Cardiac septum (tissue), 1 donor: ENCODE measurements at regions not wholly inside any gene's neighbourhood (a gene's known extent, or its start where the extent isn't known, plus 50 kb on each side); places are given as distances from the start of the nearest gene placed in this dataset.
"Not testable (repeated sequence)": the region's sequence is repeated elsewhere in the genome, so short reads cannot be mapped to it uniquely, and the experiment has no call there.

ENCODE experiments used
- DNase-seq: peaks from one replicate; pipeline ENCODE4 v3.0.0-alpha.2; 2020; ENCODE audit warnings: low spot score
- intact Hi-C: fragments of 100-400 bp; cut with DNase I; formaldehyde crosslinking; loops from one replicate; pipeline ENCODE4 v1.14.0; 2022
- donor health status: DM: no; HTN: no; CAD: no.

DNA sequence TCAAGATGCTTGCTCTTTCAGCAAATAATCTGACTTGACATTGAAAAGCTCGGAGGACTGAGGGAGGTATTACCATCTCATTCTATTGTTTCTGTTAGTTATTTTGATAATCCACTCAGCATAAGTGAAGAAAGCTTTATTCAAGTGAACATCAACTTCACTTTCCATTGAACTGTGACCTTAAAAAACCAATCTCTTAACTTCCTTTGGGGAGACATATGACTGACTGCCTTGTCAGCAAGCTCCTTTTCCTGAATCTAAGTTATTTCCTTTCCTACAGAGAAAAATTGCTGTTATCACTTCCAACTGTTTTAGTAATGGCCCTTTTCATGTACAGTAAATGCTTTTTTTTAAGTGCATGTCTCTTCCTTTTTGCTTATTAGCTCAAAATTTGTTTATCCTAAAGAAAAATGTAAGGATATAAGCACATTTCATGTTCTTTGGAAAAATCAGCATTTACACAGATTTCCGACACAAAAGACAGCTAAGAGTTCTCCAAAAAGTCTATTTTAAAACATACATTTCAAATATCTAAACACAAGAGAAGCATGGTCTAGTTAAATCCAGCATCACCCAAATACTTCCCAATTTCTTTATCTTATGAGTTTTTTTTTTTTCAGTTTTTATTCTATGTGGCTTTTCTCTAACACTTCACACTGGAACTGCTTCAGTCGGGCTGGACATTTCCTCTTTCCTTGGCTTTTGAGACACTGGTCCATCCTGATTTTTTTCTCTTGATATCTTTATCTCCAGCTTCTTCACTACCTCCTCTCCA lies 117.9 kb upstream of the DAB2 start:
- DNase-seq = no peak
- intact Hi-C loops = no loop called here

DNA sequence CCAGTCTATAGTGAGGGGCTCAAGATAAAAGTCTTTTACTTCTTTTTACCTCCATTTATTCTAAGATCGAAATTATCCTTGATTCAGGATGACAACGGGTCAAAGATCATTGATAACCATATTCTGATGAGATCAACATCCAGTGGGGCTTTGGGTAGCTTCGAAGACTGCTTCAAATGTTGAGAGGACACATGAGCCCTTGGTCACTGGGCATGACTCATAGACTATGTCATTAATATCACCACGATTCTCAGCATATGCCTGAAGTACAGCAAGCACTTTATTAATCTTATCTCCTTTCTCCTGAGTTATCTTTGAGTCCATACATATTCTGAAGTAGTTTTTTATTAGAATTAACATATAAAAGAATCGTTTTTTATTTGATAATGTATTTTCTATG lies 117.1 kb upstream of the DAB2 start:
- no peak for DNase-seq
- intact Hi-C loops = no loop called here

DNA sequence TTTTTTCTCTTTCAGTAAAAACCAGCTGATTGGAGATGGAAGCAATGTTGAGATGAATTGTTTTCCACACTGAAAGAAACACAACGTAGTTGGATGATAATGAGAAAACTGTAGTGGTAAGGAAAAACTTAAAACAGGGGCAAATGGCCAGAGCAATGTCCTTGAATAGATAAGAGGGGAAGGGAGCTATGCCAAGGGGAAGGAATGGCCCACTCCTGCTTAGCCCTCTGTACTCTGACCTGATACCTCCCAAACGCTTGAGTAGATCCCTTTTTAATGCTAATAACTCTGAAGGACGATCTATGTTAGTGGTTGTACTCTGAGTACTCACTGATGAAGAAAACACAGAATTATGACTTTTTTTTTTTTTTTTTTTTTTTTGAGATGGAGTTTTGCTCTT lies 114.7 kb upstream of the DAB2 start:
- intact Hi-C loops = no loop called here
- DNase-seq = no peak

DNA sequence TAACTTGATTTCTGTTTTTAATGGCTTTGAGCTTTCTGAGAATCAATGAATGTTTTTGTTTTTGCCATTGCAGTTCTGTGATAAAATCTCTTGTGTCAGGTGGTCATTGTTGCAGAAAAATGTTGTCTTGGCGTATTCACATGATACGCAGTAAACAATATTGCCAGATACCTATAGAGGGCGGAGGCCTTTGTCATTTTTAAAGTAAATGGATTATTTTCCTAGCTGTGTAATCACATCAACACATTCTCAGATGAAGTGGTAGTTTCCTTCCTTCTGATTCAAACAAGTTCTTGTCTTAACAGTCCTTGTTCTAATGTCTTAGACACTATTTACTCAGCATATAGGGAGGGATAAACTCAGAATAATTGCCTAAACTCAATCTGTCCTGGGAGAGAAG lies 109.9 kb upstream of the DAB2 start:
- intact Hi-C loops = no loop called here
- DNase-seq = no peak

DNA sequence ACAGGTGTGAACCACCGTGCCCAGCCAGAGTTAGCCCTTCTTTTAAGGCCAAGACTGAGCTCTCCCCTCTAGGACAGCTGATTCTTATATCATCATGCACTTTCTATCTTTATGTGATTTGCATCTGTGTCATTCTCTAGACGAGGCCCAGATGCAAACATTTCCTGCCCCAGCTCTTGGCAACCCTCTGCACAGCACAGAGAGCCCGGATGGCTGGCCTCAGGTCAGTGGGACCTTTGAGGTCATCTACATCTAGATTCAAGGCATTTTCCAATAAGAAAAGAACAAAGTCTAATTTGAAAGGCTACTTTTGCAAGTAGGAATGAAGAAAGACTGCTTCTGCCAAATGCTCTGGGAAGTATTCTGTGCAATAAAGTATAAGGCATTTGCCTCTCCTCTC lies 109.0 kb upstream of the DAB2 start:
- intact Hi-C loops = no loop called here
- no peak for DNase-seq

DNA sequence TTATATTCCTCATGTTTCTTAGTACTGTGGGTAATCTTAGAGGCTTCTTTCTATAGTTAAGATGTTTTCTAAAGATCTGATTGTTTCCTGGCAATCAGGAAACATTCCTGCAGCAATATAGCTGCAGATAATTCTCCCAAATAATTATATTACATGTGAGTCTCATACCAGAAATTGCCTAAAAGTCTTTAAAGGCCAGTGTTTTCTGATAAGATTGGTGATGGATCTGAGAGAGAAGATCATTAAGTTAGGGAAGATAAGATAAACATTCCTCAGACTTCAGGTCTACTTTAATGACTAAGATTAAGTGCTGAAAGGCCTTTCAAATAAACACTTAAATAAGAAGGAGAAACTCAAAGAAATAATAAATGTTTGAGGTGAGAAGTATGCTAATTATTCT lies 107.7 kb upstream of the DAB2 start:
- DNase-seq = no peak
- intact Hi-C loops = no loop called here

DNA sequence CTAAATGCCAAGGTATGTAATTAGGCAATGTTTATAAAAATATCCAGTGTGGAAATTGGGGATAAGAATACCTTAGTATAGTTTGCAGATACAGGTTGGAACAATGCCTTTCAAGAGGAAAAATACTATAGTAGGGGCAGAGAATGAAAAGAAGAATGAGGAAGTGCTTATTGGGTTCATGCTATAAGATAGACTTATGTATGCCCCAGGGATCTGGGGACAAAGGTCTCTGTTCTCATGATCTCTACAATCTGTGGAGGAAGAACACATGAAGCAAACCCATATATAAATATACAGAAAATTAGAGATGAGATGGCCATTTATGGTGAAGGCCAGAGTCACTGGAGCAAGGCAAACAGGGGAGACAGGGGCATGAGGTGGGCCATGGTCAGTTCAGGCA lies 106.5 kb upstream of the DAB2 start:
- intact Hi-C loops = no loop called here

DNA sequence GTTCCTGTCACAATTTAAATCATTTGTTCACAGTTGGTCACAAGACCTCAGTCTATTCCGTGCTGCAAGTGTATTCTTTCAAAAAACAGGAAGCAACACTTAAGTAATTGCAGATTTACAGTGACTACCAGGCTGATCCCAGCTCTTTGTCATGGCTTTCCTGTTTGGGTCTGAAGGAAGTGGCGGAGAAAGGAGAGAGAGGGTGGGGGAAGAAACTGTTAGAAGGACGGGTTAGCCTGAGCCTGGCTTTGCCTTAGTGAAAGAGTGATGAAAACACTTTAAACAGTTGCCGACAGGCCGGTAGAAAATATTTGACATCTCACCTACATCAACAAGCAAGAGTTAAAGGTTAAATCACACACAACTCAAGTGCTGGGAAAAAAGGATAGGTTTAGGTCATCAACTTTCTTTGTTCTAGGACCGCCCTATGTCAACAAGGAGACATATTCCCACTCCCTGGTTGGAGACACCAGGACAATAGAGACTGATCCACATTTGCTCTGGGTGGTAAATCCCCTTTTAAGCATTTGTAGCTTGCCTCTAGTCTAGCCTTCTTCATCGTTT lies 102.2 kb upstream of the DAB2 start:
- no peak for DNase-seq
- intact Hi-C loops = loop anchor here (2.0 kb wide), 1 partner anchor 104 kb away; no protein-coding TSS in a partner anchor

More for the DNA sequence above, 106.5 kb upstream of the DAB2 start:
- DNase-seq = no peak

DNA sequence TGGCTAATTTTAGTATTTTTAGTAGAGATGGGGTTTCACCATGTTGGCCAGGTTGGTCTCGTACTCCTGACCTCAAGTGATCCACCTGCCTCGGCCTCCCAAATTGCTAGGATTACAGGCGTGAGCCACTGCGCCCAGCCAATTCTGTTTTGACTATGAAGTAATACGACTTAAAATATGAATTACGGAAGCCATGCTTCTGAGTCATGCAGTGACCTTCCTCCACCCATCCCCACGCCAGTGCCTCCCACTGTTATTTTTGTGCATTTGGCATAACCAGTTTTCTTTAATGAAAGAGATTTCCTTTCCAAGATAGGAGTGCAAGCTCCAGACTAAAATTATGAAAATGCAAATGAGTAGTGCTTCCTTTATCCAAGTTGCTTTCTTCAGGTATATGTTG lies 101.0 kb upstream of the DAB2 start:
- DNase-seq = not testable (repeated sequence)
- intact Hi-C loops = loop anchor here (2.0 kb wide), 1 partner anchor 103 kb away; no protein-coding TSS in a partner anchor

DNA sequence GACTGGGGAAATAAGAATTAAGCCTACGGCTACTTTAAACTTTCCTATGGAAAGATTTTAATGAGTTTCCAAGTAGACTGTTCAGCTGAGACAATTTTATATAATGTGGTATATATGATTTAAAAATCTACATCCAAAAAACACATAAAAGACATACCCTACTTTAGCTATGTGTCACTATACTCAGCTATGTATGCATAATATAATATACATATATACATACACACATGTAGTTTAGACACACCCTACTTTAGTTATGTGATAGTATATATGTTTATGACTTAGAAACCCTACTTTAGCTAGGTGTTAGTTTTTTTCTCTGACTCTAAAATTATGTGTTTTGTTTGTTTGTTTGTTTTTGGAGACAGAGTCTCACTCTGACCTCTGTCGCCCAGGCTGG lies 100.5 kb upstream of the DAB2 start:
- intact Hi-C loops = no loop called here
- DNase-seq = no peak

DNA sequence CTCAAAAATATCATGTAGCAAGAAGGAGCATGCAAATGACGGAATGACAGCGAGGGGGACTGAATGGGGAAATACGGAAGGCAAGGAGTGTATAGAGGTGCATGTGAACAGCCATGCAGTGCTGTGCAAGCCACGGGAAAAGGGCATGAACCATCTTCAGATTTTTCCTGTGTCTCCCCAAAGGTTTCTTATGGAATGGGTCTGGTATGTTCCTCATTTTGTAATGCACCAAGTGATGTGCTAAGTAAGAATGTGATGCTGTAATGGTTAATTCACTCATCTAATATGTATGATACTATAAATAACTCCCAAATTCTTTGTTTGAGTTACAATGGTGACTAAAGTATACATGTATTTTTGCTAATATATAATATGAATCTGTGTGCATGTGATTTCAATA lies 99.0 kb upstream of the DAB2 start:
- no peak for DNase-seq
- intact Hi-C loops = no loop called here

DNA sequence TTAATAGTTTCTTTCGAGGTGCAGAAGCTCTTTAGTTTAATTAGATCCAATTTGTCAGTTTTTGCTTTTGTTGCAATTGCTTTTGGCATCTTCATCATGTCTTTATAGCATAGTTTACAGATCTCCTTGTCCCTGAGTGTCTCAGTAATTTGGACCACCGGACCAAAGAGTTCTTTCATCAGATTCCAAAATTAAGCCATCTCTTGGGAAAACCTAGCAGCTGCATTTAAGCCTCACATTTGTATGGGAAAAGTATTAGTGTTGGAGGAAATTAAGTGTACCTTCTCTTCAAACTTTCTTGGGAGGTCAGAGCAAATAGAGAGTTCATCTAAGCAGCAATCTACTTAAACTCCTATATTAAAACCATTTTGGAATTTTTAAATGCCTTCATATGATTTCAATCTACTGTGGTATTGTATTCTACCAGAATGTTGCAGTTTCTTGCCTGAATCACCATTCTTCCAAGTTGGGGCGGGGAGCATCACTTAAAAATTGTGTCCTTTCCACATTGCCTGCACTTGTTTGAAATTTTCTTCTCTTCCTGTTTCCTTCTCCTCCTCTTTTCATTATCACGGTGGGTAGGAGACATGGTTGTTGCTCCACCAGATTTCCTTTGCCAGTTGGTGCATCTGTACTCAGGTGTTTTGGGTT lies 97.3 kb upstream of the DAB2 start:
- intact Hi-C loops = no loop called here
- DNase-seq = no peak

DNA sequence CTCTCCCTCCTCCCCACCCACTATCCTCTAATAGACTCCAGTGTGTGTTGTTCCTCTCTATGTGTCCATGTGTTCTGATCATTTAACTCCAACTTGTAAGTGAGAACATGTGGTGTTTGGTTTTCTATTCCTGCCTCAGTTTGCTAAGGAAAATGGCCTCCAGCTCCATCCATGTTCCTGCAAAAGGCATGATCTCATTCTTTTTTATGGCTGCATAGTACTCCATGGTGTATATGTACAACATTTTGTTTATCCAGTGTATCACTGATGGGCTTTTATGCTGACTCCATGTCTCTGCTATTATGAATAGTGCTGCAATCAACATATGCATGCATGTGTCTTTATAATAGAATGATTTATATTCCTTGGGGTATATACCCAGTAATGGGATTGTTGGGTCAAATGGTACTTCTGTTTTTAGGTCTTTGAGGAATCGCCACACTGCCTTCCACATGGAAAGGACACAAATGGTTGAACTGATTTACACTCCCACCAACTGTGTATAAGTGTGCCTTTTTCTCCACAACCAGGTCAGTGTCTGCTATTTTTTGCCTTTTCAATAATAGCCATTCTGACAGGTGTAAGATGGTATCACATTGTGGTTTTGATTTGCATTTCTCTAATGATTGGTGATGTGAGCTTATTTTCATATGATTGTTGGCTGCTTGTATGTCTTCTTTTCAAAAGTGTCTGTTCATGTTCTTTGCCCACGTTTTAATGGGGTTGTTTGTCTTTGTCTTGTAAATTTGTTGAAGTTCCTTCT lies 96.5 kb upstream of the DAB2 start:
- DNase-seq = no peak
- intact Hi-C loops = no loop called here

DNA sequence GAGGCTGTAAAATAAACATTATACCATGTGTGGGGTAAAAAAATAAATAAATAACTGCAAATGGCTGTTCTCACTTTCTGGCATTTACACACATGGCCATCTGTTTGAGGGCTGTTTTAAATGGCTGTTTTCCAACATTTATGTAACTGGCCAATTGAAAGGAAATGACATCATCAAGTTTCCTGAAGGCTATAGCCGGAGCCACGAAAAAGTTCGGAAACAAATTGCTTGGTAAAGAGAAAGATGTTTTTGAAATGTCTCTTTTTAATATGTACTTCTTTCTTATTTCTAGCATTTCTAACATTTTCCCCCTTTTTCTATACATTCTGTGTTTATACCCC lies 95.4 kb upstream of the DAB2 start:
- intact Hi-C loops = no loop called here
- no peak for DNase-seq

DNA sequence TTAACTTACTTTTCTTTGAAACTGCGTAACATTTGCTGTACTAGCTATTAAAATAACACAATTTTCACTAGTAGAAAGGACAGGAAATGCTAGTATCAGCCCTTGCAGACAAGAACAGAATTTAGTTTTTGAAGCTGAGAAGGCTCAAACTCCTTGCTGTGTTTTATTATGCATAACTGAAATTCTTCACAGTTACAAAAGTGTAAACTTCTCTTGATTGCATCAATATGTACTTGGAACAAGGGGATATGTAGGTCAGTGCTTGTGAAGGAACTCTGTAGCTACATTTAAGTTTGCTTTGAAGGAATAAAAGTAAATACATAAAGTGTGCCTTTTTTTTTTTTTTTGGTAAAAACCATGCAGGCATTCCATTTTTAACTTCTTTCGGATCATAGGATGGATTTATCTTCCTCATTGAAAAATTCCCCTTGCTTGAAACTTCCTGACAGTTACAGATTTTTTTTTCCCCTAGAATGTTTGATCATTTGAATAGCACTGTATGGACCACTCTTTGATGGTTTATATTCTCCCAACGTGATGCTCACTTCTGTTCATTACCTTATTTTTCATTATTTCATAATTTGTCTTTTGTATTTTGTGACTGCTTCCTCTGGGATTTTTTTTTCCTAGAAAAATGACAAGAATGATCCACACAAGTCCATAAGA lies 94.9 kb upstream of the DAB2 start:
- intact Hi-C loops = no loop called here
- no peak for DNase-seq

DNA sequence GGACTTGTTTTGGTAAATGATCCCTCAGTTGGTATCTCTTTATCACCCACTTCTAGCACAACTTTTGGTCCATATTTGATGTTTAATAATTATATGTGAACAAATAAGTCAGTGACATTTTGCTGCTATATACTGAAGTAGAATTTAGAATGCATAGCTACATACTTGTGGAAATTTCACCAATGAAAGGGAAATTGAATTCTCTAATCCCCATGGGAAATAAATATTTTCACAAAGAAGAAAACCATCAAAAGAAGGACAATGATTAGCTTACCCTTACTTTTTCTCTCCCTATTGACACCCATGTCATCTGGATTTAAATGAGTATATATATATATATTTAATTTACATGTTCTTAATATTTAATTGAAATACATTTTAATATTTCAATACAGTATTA lies 94.3 kb upstream of the DAB2 start:
- intact Hi-C loops = no loop called here
- no peak for DNase-seq

DNA sequence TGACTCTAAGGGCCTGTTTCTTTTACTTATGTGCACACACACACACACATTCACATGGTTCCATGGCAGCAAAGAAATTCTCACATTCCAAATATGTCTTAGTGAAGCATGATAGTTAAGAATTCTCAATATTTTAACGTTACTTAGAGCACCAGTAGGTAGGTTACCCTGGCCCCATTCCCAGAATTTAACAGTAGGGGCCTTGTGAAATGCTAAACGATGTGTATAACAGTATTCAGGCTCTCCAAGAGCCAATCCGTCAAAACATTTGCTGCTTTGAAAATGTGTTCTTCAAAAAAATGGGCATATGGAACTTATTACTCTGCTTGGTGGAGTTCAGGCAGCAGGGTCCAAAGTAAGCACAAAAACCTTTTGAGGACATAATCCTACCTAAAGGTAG lies 93.7 kb upstream of the DAB2 start:
- no peak for DNase-seq
- intact Hi-C loops = no loop called here

DNA sequence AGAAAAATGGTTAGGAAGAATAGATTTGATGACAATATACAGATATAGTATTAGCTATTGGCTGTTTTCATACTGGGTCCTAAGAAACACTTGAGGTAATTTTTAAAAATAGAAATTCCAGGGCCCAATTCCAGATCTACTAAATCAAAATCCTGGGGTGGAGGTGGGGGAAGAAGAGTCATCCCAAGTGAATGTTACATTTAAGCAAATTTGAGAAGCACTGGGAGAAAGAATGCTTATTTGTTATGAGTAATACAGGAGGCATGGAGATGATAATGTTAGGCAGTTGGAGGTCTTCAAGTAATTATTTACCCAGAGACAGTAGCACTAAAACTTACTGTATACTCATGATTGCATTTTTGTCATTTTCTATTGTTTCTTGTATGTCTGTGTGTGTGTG lies 93.0 kb upstream of the DAB2 start:
- intact Hi-C loops = no loop called here

DNA sequence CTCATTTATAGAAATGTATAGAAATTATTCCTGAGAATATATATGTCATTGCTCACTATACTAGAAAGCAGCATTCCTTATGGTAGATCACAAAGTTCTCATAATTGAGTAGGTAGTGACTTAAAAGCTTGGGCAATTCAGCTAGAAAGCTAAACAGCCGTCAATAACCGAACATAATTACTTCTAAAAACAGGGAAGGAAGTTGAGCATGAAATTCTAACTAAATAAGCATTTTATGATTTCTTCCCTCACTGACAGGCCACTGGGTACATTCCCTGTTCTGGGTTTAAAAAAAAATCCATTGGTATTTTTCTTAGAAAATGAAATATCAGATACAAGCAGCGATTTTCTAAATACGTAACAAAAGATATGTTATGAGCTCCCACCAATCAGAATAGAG lies 91.1 kb upstream of the DAB2 start:
- DNase-seq = no peak
- intact Hi-C loops = no loop called here

More for the DNA sequence above, 93.0 kb upstream of the DAB2 start:
- no peak for DNase-seq

DNA sequence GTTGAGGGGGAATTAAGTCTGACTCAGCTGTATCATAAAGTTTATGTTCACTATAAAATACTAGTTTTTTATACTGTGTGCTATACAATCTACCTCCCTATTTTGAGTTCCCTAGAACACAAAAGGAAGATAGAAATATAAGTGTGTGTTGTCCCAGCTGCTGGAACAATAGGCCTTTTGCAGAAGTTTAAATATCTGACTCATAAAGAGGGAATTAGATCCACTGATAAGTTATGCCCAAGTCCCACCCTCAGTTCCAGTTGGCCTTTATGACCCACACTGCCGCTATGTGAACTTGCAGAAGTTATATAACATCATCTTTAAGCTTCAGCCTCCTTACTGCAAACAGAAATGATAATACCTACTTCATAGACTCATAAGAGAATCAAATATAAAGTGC lies 88.5 kb upstream of the DAB2 start:
- intact Hi-C loops = no loop called here
- no peak for DNase-seq
